ENCODE measurements at regions not wholly inside any gene's neighbourhood (a gene's known extent, or its start where the extent isn't known, plus 50 kb on each side); places are given as distances from the start of the nearest gene placed in this dataset.

GRCh38 chr11:80842246-80842645, 1401.4 kb upstream of the TENM4 start:
- DNase-seq (ENCODE audit: low read depth in 2 of 3, low spot score in 2 of 3): no peak

DNA sequence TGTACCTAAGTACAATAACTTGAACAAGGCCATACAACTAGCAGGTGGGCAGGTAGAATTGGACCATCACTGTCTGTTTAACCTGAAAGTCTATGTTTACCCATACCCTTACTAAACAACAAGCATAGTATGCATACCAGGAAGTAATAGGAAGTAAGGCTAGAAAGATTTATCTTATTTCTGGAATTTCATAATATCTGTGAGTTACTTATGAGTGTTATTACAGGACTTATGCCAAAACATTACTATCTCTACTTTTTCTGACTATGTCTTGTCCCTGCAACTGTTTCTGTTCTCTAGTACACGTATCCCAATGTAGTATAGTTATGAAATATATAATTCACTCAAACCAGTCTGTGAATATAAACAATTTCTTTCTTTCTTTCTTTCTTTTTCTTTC, 1400.8 kb upstream of the TENM4 start:
- no peak for DNase-seq (ENCODE audit: low read depth in 2 of 3, low spot score in 2 of 3)

- no peak for DNase-seq (ENCODE audit: low read depth in 2 of 3, low spot score in 2 of 3)
Observed at GRCh38 chr11:80838153-80838552, 1397.3 kb upstream of the TENM4 start.

- DNase-seq (ENCODE audit: low read depth in 2 of 3, low spot score in 2 of 3): no peak
Observed at GRCh38 chr11:80837051-80837450, 1396.2 kb upstream of the TENM4 start.

DNA sequence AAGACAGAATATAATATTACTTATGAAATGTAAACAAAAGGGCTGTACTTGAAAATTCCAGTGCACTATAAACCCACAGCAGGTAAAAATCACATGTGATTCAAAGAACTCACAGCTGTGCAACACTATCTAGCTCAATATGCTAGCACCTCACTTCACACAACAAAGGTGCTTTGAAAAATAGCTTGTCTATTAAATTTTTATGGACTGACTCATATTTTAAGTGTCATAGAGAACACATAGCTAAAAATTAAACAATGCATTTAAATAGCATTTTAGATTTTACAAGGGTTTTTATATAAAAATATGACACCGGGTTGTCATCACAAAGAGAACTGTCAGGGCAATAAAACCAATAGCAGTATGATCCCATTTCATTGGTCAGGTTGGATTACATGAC, 1390.5 kb upstream of the TENM4 start:
- no peak for DNase-seq (ENCODE audit: low read depth in 2 of 3, low spot score in 2 of 3)

DNA sequence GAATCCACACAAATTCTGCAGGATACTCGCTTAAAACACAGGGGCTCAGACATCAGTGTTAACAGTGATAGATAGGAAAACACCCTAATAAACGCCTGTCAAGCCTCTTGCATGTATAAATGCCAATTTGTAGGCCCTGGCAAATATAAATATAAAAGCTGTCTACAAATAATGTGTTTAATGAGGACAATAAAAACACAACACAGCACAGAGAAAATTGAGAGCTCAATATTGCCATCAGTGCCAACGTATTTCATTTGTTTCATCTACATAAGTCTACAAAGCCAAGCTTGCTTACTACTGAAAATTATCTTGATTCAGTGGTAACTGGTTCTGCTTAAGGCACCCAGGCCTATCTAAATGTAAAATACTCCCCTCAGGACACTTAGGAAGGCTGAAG, 1387.0 kb upstream of the TENM4 start:
- DNase-seq (ENCODE audit: low read depth in 2 of 3, low spot score in 2 of 3): no peak

DNA sequence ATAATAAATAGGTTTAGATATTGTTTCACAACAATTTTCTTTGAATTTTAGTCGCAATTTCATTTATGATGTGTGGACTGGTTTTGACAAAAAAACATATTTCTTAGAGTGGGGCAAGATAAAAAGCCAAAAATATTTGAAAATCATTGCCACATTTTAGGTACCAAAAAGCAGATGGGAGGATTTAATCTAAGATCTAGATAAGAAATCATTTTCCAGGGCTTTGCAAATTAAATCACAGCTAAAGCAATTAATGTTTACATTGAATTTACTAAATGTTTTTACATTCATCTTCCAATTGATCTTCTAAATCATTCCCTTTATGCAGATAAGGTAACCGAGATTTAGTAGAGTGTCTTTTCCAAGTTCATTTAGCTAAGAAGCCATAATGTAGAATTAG, 1386.0 kb upstream of the TENM4 start:
- no peak for DNase-seq (ENCODE audit: low read depth in 2 of 3, low spot score in 2 of 3)

GRCh38 chr11:80822308-80822707, 1381.5 kb upstream of the TENM4 start:
- no peak for DNase-seq (ENCODE audit: low read depth in 2 of 3, low spot score in 2 of 3)

DNA sequence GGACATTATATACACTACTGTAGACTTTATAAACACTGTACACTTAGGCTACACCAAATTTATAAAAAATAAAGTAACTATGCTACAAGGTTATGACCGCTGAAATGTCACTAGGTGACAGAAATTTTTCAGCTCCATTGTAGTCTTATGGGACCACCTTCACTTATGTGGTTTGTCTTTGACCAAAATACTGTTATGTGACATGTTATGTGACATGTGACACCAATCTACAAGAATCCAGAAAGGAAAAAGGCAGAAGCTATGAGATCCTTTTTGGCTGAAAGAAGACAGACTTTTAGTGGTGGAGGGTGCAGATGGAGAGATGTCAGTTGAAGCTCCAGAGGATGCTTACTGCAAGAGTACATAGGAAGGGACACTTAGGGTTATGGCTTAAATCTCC, 1378.4 kb upstream of the TENM4 start:
- peak in 1 of 3 donors; percentile 54 for DNase-seq (ENCODE audit: low read depth in 2 of 3, low spot score in 2 of 3)

- no peak for DNase-seq (ENCODE audit: low read depth in 2 of 3, low spot score in 2 of 3)
Observed at GRCh38 chr11:80816966-80817365, 1376.1 kb upstream of the TENM4 start.

DNA sequence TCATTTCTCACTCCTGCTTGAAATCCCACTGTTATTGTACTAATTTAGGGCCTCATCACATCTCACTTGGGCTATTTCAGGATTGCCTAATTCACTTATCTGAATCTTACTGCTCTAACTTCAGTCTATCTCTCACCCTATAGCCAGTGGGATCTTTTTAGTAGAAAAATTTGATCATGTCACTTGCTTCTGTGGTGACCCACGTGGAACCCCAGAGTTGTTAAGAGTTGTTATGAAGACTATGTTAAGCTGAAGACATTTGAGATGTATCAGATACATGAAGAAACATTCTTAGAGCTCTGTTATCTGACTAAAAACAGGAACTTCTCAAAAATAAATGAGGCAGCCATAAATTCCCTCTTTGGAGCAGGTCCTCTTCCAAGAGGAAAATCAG, 1375.6 kb upstream of the TENM4 start:
- peak in 1 of 3 donors; percentile 1 for DNase-seq (ENCODE audit: low read depth in 2 of 3, low spot score in 2 of 3)

GRCh38 chr11:80815752-80816453, 1375.1 kb upstream of the TENM4 start:
- DNase-seq (ENCODE audit: low read depth in 2 of 3, low spot score in 2 of 3): peak in 2 of 3 donors; percentile 23 to 66

DNA sequence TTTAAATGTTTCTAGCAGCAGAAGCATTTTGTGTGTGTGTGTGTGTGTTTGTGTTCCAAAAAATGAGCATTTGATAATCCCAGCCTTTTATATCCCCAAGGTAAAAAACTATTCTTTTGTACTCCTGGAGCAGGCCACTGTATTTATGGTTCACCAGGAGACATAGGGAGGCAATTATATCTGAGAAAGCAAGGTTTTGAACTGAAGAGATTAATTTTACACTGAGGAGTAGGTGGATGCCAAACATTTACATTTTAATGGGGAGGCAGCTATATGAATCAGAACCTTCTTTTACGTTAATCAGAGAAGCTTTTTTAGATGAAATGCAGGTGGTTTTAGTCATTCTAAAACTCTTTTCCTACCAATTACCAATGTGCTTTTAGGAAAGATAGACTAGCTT, 1374.0 kb upstream of the TENM4 start:
- DNase-seq (ENCODE audit: low read depth in 2 of 3, low spot score in 2 of 3): no peak

- DNase-seq (ENCODE audit: low read depth in 2 of 3, low spot score in 2 of 3): no peak
Observed at GRCh38 chr11:80810695-80811094, 1369.9 kb upstream of the TENM4 start.

- no peak for DNase-seq (ENCODE audit: low read depth in 2 of 3, low spot score in 2 of 3)
Observed at GRCh38 chr11:80798174-80798573, 1357.3 kb upstream of the TENM4 start.

DNA sequence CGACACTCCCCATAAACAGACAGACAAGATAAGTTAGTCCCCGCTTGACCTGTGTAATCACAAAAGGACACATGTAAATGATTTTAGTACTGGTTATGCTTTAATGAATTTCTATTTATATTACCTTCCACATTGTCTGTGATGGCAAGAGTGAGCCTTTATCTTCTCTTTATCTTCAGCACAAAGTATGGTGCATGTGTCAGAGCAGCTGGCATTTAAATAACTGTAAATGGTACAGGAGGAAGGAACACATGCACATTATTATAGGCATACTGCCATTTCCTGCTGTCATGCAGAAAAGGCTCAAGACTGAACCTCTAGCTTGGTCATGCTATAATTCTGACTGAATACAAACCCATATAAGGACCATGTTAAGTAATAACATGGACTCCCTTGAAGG, 1342.7 kb upstream of the TENM4 start:
- DNase-seq (ENCODE audit: low read depth in 2 of 3, low spot score in 2 of 3): peak in 1 of 3 donors; percentile 45

GRCh38 chr11:80782135-80782885, 1341.5 kb upstream of the TENM4 start:
- DNase-seq (ENCODE audit: low read depth in 2 of 3, low spot score in 2 of 3): no peak

DNA sequence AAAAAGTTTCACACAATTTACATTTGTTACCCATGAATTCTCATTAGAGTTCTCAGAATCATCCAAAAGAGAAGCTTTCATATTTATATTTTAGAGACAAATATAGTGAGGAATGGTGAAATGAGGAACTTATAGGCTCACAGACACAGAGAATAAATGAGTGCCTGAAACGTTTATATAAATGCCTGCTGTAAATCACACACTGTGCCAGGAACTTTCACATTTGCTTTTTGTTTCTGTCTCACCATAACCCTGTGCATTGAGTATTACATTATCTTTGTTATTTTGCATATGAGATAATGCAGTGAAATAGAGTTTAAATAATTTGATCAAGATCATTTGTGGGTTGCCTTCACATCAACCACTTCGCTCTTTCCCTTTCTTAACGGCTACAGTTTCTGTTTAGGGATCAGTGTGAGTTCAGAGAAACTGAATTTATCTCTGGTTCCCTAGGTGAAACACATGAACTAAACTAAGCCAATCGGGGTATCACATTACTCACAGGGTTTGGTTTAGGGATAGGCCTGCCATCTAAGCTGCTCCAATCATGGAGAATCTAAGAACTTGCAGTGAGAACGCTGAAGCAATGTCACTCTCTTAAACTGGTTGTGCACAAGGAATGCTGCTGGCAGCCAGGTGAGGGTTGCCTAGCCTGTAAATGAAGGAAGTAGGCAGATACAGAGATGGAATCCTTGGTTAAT, 1339.2 kb upstream of the TENM4 start:
- peak in 1 of 3 donors; percentile 12 for DNase-seq (ENCODE audit: low read depth in 2 of 3, low spot score in 2 of 3)

- DNase-seq (ENCODE audit: low read depth in 2 of 3, low spot score in 2 of 3): no peak
Observed at GRCh38 chr11:80778941-80779340, 1338.1 kb upstream of the TENM4 start.

GRCh38 chr11:80778432-80778831, 1337.6 kb upstream of the TENM4 start:
- no peak for DNase-seq (ENCODE audit: low read depth in 2 of 3, low spot score in 2 of 3)

GRCh38 chr11:80773919-80774318, 1333.1 kb upstream of the TENM4 start:
- no peak for DNase-seq (ENCODE audit: low read depth in 2 of 3, low spot score in 2 of 3)

DNA sequence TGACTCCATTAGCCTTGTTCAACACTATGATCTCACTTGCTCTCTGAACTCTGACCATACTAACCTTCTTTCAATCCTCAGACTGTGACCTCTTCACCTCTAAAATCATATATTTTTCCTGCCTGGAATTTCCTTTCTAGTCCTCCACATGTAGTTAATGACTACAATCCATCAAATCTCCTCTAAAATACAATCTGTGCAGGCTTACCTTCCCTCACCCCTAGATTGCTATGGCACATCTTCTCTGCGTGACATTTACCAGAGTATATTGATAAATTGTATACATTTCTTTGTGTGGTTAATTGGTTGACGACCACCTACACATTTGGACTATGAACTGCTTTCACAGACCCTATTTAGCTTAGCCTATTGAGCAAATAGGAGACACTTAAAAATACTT, 1330.2 kb upstream of the TENM4 start:
- no peak for DNase-seq (ENCODE audit: low read depth in 2 of 3, low spot score in 2 of 3)

All from hematopoietic multipotent progenitor cell (in vitro differentiated cells).